HPDE6-E6E7 (cell line): ENCODE measurements at regions not wholly inside any gene's neighbourhood (a gene's known extent, or its start where the extent isn't known, plus 50 kb on each side); places are given as distances from the start of the nearest gene placed in this dataset.

Source experiments
- DNase-seq: peaks from one replicate; pipeline ENCODE4 v3.0.0; 2011; ENCODE audit warnings: missing footprints; ENCODE audit errors: extremely low spot score

DNA sequence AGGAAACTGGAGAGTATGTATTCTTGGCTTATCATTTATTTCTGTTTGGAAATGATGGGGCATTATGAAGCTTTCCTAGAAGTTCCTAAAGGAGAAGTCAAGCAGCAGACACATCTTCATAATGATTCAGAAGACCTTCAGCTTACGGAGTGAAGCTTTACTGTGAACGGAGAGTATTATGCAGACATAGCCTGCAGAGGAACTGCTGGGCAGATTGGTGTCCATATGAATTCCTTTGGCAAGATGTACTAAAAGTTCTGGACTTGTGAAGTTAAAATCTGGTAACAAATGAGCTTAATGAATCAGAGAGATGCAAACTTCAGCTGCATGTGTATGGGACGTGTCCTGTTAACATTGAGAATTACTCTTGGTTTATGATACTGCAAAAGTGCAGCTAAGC is 60.1 kb downstream of the NABP1 start:
- no peak for DNase-seq

GRCh38 chr2:191738667-191739066 is 60.7 kb downstream of the NABP1 start:
- no peak for DNase-seq

- DNase-seq, result no peak
These were observed 61.3 kb downstream of the NABP1 start for GRCh38 chr2:191739194-191739593.

DNA sequence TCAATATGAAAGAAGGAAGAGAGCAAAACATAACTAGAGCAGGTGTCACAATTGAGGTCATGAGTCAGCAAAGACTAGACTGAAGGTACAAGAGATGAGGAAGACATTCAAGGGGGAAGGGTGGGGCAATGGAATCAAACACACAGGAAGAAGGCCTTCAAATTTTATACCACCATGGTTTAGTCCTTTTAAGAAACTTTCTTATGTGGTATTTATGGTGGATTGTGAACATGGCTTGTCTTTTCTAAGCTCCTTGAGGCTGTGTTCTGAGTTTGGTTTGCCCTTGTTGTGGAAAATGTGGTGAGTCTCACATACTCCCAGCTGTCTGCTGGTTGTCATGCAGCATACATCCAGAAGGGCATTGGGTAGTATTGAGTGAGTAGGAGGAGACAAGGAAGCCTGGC is 62.1 kb downstream of the NABP1 start:
- no peak for DNase-seq

- DNase-seq, result no peak
These were observed 62.8 kb downstream of the NABP1 start for GRCh38 chr2:191740759-191741158.

DNA sequence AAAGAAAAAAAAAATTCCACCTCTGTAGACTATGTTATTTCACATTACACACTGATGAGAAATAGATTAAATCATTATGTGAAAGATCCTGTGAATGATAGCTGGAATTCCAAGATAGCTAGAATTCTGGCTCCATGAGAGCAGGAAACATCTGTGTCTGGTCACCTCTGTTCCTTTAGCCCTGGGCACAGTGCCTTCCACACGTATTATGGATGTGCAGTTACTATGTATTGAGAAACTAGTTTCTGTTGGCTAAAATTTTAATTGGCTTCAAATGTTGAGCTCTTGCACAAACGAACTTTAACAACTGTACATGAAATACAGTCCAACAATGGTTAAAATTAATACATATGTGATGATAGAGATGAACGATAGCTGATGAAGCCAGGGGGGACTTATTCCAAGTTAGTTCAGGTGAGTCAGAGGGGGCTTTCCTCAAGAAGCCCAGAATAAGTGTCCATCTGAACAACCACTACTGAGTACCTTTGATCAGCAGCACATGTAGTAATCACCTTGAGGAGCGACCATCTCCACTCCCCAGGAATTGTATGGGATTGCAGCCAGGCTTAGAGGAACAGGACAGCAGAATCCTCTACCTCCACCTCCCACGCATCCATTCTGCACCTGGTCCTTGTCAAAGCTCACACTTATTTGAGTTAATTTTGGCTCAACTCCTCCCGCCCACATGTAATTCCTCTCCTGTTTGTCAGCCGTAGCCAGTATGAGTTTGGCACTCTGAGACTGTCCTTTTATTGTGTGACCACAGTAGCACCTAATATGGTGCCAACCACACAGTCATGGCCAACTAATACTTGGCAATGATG is 68.6 kb downstream of the NABP1 start:
- DNase-seq, result no peak

DNA sequence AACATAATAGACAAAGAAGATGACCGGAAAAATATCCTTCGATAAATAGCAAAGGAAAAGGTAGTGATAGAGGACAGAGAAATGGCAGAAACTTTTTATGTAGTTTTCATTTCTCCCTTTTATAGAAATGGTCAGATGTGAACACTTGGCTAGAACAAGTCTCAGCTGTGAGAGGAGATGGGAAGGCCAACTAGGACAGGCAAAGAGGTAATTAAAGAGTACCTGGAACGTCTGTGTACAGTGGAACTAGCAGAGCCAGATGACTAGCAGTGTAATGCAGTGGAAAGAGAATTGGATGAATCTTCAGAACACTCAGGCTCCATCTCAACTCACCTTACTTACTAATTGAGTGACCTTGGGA is 69.2 kb downstream of the NABP1 start:
- no peak for DNase-seq

DNA sequence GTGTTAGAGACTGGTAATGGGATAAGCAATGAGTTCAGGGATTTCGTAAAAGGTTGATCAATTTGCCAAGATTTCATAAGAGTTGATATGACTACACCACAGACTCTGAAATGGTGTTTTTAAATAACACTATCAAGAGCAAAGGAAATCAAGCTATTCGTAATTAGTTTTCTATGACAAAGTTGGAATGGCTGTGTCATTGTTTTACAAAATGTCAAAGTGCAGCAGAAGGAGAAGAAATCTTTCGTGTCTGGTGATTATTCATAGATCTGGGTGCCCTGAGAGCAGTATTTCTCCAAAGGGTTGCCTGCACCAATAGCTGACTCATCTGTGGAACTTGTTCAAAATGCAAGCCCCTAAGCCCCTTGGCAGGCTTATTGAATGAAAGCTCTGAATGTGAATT is 70.1 kb downstream of the NABP1 start:
- no peak for DNase-seq

- DNase-seq, result no peak
These were observed 70.7 kb downstream of the NABP1 start for GRCh38 chr2:191748528-191749180.

GRCh38 chr2:191749181-191749540 is 71.2 kb downstream of the NABP1 start:
- DNase-seq, result peak; percentile 6

DNA sequence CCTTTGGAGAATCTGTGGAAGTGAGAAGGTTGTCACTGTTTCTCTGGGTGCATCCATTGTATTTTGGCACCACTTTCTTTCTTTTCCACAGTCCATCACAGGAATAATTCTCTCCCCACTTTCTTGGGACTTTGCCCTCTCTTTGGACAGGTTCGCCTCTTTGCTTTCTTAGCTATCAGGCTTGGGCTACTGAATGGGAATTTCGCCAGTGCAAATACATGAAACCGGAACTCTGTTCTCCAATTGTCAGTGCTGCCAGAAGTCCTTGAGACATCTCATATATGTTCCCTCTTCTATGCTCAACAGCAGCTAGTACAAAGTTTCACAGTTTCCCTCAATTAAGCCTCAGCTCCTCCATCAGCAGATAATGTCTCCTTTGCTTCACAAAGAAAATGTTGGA is 76.2 kb downstream of the NABP1 start:
- DNase-seq, result no peak

GRCh38 chr2:191756761-191757160 is 78.8 kb downstream of the NABP1 start:
- DNase-seq, result no peak

DNA sequence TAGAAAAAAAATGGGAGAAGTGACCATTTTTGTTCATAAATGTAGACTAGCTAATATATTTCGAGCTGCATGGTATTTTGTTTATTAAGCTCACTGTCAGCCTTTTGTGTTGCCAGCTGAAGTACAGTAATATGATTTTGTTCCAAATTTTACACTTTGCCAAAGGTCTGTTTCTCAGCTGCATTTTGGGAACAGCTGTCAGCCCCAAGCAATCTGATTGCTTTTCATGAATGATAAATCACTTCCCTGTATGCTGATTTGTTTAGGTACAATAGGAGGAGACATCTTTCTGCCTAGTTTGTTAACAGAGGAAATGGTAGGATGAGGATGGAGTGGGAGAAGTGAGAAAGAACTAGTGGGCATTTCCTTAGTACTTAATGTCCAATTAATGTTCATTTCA is 79.3 kb downstream of the NABP1 start:
- DNase-seq, result no peak

- peak; percentile 96 for DNase-seq
These were observed 80.9 kb downstream of the NABP1 start for GRCh38 chr2:191758518-191759507.

DNA sequence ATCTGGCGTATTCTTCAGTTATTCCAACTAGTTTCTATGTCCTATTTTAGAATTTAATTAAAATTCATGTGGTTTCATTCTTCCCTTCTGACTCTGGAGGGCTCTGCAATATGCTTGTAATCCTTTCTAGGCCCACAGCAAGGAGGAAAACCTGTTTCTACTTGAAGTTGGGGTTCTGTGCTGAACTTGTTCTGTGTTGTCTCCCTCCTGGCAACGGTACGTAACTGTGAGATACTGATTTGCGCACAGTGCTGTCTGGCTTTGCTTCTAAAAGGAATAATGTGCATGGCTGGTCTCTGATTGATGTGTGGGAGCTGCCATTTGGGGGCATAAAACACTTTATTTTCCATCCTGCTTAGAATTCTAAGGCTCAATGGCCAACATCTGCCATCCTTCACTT is 81.7 kb downstream of the NABP1 start:
- DNase-seq, result no peak

DNA sequence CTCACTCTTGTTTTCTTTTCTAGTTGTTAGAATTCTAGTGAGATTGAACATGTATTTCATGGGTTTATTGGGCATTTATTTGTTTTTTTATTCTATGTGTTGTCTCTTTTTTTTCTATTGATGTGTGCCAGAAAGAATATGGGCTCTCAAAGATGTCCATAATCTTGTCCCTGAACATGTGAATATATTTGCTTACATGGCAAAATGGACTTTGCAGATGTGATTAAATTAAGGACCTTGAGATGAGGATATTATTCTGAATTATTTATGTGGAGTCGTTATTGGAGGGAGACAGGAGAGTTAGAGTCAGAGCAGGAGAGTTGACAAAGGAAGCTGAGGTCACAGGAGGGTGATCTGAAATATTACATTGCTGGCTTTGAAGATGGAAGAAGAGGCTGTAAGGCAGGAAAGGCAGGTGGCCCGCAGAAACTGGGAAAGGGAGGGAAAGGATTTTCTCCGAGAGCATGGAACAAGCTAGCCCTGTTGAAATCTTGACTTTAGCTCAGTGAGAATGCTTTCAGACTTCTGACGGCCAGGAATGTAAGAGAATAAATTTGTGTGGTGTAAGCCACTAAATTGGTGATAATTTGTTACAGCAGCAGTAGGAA is 82.8 kb downstream of the NABP1 start:
- no peak for DNase-seq

DNA sequence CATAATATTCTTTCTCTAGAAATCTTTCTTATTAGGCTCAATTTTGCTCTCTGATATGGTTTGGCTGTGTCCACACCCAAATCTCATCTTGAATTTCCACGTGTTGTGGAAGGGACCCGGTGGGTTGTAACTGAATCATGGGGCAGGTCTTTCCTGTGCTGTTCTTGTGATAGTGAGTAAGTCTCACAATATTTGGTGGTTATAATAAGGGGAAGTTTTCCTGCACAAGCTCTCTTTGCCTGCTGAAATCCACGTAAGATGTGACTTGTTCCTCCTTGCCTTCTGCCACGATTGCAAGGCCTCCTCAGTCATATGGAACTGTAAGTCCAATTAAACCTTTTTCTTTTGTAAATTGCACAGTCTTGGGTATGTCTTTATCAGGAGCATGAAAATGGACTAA is 73.8 kb downstream of the CAVIN2 start:
- DNase-seq, result no peak

- DNase-seq, result no peak
These were observed 69.5 kb downstream of the CAVIN2 start for GRCh38 chr2:191777351-191777750.

- no peak for DNase-seq
These were observed 68.8 kb downstream of the CAVIN2 start for GRCh38 chr2:191778041-191778440.

DNA sequence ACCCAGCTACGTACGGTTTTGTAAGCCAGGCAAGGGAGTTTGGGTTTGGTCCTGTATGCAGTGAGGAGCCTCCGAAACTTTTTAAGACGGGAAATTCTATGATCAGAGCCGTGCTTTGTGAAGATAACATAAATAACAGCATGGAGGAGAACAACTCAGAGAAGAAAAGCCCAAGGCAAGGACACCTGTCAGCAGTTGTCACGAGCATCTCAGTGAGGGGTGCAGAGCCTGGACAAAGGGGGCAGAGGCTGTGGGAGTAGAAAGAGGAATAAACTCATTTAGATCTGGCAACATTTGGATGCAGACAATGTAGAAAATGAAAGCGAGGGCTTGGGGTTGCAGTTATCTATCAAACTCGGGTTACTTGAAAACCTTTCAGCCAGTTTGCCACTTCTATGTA is 64.5 kb downstream of the CAVIN2 start:
- DNase-seq, result no peak

DNA sequence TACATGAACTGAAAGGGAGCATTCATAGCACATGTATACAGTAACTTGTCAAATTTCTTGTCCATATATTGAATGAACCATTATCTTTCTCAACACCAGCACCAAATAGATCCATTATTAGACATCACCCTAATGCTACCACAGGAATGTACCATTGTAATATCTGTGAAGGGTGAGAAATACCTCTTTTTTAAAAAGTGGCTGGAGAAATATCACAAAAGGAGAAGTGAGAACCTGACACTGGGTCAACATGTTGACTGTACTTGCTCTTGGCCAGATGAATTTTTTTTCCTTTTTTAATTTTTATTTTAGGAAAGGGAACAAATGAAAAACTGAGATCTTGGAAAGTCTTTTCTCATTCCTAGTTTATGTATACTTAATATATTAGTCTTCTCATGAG is 63.5 kb downstream of the CAVIN2 start:
- no peak for DNase-seq
